Psoas muscle (tissue), 7 donors: ENCODE measurements at regions not wholly inside any gene's neighbourhood (a gene's known extent, or its start where the extent isn't known, plus 50 kb on each side); places are given as distances from the start of the nearest gene placed in this dataset.

Experiments
- ATAC-seq, 4 donors: fragments of 200-7000 bp; cut with Tn5 transposase; one replicate each; pipeline ENCODE4 v1.9.1; 2020; ENCODE audit warnings: moderate library complexity in 3 of 4, mild to moderate bottlenecking in 2 of 4
- DNase-seq, 2 donors: peaks; one replicate each; pipeline ENCODE4 v3.0.0-alpha.2; 2020
- H3K27ac ChIP-seq: fragments of 200-600 bp; one replicate; pipeline ENCODE4 v1.8.0; 2022
- H3K27me3 ChIP-seq, 3 donors: fragments of 200-600 bp in 1 of 3; one replicate each; pipeline versions ENCODE4 v1.6.1 to v1.8.0; 2013 to 2022; ENCODE audit warnings: low read length in 2 of 3, mild to moderate bottlenecking in 2 of 3, moderate library complexity in 1 of 3; ENCODE audit not compliant: insufficient read depth in 3 of 3
- H3K36me3 ChIP-seq, 2 donors: fragments of 200-600 bp in 1 of 2; one replicate each; pipeline versions ENCODE4 v1.6.1 to v1.8.0; 2013 to 2022; ENCODE audit warnings: low read depth in 1 of 2, mild to moderate bottlenecking in 1 of 2, moderate library complexity in 1 of 2; ENCODE audit not compliant: insufficient read depth in 1 of 2
- H3K4me1 ChIP-seq: fragments of 200-600 bp; one replicate; pipeline ENCODE4 v1.8.0; 2022
- H3K4me3 ChIP-seq: fragments of 200-600 bp; one replicate; pipeline ENCODE4 v1.8.0; 2022; ENCODE audit warnings: mild to moderate bottlenecking
- H3K9me3 ChIP-seq: fragments of 200-600 bp; one replicate; pipeline ENCODE4 v1.8.0; 2022
- CTCF ChIP-seq: fragments of 200-600 bp; IDR thresholded peaks from one replicate; pipeline ENCODE4 v1.8.0; 2022; ENCODE audit warnings: antibody characterized with exemption
- WGBS, 3 donors: extraction: QIAGEN DNeasy Blood & Tissue Kit; methylation state at CpG; one replicate each; pipeline versions ENCODE4 v1.1.6 to v1.1.7; 2013; 5-methylcytosine and 5-hydroxymethylcytosine counted together
- intact Hi-C, 2 donors: fragments of 100-400 bp; cut with DNase I; formaldehyde crosslinking; loops; one replicate each; pipeline versions ENCODE4 v1.11.0 to v1.14.2; 2022
- donor health status: healthy with polysubstance abuse.
- donor health status: DM: no; HTN: no; CAD: no; lungs with moderate emphysema.
- donor health status: Bipolar disorder and iron deficiency.
- donor health status: healthy.
- donor health status: DM: yes; HTN: yes; CAD: no.
- donor health status: DM: no; HTN: no; CAD: no.
- donor health status: DM: yes; HTN: yes; CAD: no.

- H3K9me3 ChIP-seq, result no peaks in the 10 kb centered on the region
- H3K4me3 ChIP-seq, result no peak overlapping the region
- TF ChIP-seq CTCF, result no peak
- H3K4me1 ChIP-seq, result no peaks in the 10 kb centered on the region
- no peak overlapping the region for H3K27ac ChIP-seq
- no peaks in the 10 kb centered on the region for H3K27me3 ChIP-seq
- intact Hi-C loops, result no loop called here
- no peak for DNase-seq
- ATAC-seq, result no peak
- peaks cover 0 to 16% of the 10 kb centered on the region in 2 donors for H3K36me3 ChIP-seq
- WGBS, 3 donors, result 86 to 89% (median 86%) methylated on average over 4 of the region's 4 CpGs
Observed at GRCh38 chr2:74074487-74074886, 73.2 kb downstream of the BOLA3 start.

GRCh38 chr2:74076074-74076470 lies 71.6 kb downstream of the BOLA3 start:
- no peaks in the 10 kb centered on the region for H3K9me3 ChIP-seq
- H3K27ac ChIP-seq, result no peak overlapping the region
- intact Hi-C loops, result no loop called here
- no peak overlapping the region for H3K4me3 ChIP-seq
- H3K27me3 ChIP-seq, result no peaks in the 10 kb centered on the region
- 67 to 71% (median 68%) methylated on average over 1 of the region's 1 CpG for WGBS, 3 donors
- no peak for TF ChIP-seq CTCF
- H3K36me3 ChIP-seq, result peaks cover 0 to 16% of the 10 kb centered on the region in 2 donors
- H3K4me1 ChIP-seq, result no peaks in the 10 kb centered on the region
- ATAC-seq (no peak), DNase-seq (no peak)

- intact Hi-C loops, result no loop called here
- no peak for DNase-seq
- peak in 1 of 4 donors; percentile 47 for ATAC-seq
- 42 to 54% (median 50%) methylated on average over 7 of the region's 7 CpGs for WGBS, 3 donors
- no peak overlapping the region for H3K4me3 ChIP-seq
- H3K27ac ChIP-seq, result no peak overlapping the region
- peaks cover 0 to 20% of the 10 kb centered on the region in 2 donors for H3K36me3 ChIP-seq
- TF ChIP-seq CTCF, result no peak
- no peaks in the 10 kb centered on the region for H3K9me3 ChIP-seq
- no peaks in the 10 kb centered on the region for H3K4me1 ChIP-seq
- H3K27me3 ChIP-seq, result no peaks in the 10 kb centered on the region
Observed at GRCh38 chr2:74077636-74078035, 70.1 kb downstream of the BOLA3 start.

GRCh38 chr2:74078466-74078865 lies 69.2 kb downstream of the BOLA3 start:
- H3K36me3 ChIP-seq, result peaks cover 0 to 22% of the 10 kb centered on the region in 2 donors

More at GRCh38 chr2:74078466-74078865, 69.2 kb downstream of the BOLA3 start:
- H3K27ac ChIP-seq, result no peak overlapping the region
- no peaks in the 10 kb centered on the region for H3K4me1 ChIP-seq
- TF ChIP-seq CTCF, result no peak
- DNase-seq, result no peak
- no peaks in the 10 kb centered on the region for H3K27me3 ChIP-seq
- no peaks in the 10 kb centered on the region for H3K9me3 ChIP-seq
- ATAC-seq, result no peak
- no peak overlapping the region for H3K4me3 ChIP-seq
- intact Hi-C loops, result no loop called here
